ENCODE measurements at regions not wholly inside any gene's neighbourhood (a gene's known extent, or its start where the extent isn't known, plus 50 kb on each side); places are given as distances from the start of the nearest gene placed in this dataset.

- TF ChIP-seq POLR2A (IDR thresholded peaks at IDR 0.05) = no peak
- TF ChIP-seq CTCF (IDR thresholded peaks at IDR 0.05) = no peak
Measured at GRCh38 chr5:136579238-136579637, 213.9 kb upstream of the TRPC7 start.
